ENCODE measurements at regions not wholly inside any gene's neighbourhood (a gene's known extent, or its start where the extent isn't known, plus 50 kb on each side); places are given as distances from the start of the nearest gene placed in this dataset.

DNA sequence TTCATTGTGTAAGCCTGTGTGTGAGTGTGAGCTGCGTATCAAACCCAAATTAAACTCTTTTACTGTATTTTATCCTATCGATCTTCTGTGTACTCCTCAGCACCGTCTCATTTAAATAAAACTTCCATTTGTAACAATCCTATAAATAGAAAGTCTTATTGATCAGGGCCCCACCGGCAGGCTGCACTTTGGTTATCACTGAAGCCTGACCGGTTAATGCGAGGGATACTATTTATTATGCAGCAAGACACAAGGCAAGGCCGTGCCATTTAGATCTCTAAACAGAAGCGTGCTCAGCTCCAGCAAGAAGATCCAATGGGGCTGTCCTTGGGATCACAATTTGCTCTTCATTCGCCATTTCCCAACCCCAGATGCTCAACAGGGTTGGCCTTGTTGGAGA lies 252.6 kb upstream of the TSHZ3 start:
- DNase-seq (ENCODE audit: low read depth): no peak

- no peak for DNase-seq (ENCODE audit: low read depth)
Observed at GRCh38 chr19:31602548-31602947, 253.3 kb upstream of the TSHZ3 start.

GRCh38 chr19:31604493-31605040 lies 255.3 kb upstream of the TSHZ3 start:
- DNase-seq (ENCODE audit: low read depth): no peak

GRCh38 chr19:31610018-31610417 lies 260.8 kb upstream of the TSHZ3 start:
- no peak for DNase-seq (ENCODE audit: low read depth)

DNA sequence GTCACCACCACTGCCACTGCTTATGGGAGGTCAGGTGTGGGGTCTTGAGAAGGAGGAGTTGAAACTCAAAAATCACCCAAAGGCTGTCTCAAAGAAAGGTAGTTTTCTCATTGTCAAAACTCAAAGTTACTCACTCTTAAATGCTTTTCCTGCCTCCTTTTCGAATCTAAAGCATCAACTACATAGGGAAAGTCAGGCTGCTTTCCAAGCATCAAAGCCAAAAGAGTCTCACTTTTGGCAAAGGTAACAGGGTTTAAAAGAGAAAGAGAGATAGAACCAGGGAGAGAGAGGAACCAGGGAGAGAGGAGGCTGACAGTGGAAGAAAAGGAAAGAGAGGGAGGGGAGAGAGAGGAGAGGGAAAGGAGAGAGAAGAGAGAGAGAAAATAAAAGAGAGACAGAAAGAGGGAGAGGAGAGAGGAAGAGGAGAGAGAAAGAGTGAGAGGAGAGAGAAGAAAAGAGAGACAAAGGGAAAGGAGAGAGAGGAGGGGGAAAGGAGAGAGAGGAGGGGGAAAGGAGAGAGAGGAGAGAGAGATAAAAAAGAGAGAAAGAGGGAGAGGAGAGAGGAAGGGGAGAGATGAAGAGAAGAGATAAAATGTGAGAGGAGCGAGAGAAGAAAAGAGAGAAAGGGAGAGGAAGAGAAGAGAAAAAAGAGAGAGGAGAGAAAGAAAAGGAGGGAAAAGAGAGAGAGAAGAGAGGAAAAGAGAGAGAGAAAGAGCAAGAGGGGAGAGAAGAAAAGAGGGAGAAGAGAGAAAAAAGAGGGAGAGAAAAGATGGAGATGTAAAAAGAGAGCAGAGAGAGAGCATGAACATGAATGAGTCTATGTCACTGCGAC lies 262.0 kb upstream of the TSHZ3 start:
- DNase-seq (ENCODE audit: low read depth): no peak

GRCh38 chr19:31612873-31613272 lies 263.6 kb upstream of the TSHZ3 start:
- no peak for DNase-seq (ENCODE audit: low read depth)

DNA sequence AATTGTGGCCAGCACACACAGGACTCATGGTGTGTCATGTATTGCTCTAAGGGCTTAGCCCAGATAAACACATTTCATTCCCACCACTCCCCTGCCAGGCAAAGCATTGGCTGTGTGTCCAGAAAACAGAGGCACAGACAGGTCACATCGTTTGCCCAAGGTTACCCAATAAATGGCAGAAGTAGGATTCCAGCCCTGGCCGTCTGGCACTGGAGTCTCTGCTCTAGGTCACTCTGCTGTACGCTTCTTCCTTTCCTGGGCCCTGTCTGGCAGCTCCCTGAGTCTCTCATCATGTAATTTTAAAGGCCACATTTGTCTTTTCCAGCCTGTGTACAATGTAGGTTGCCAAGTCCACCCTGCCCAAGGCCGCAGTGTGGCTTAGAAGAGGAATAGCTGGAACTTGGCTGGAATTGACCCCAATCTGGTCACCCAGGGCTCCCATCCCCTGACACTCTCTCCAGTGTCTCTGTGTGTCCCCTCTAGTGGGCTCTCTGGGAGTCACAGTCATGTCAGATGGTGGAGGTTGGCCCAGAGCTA lies 264.5 kb upstream of the TSHZ3 start:
- no peak for DNase-seq (ENCODE audit: low read depth)

DNA sequence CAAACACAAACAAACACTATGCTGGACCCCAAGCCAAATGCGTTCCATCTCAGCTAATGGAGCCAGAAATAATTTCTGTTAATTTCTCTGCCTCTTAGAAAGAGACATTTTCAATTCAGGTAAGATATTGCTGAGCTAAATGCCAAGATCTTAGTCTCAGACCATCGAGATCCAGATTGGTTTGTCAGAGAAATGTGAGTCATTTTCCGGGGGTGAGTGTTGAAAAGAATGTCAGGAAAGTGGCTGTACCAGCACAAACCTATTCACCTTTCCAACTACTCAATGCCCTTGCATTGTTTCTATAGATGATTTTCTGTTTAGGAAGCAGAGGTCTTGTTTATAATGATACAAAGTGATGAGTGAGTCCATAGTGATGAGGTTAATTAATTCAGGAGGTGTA lies 266.8 kb upstream of the TSHZ3 start:
- DNase-seq (ENCODE audit: low read depth): no peak

- DNase-seq (ENCODE audit: low read depth): no peak
Observed at GRCh38 chr19:31617010-31617585, 267.9 kb upstream of the TSHZ3 start.

- no peak for DNase-seq (ENCODE audit: low read depth)
Observed at GRCh38 chr19:31625056-31625455, 275.8 kb upstream of the TSHZ3 start.

GRCh38 chr19:31625575-31625974 lies 276.3 kb upstream of the TSHZ3 start:
- no peak for DNase-seq (ENCODE audit: low read depth)

DNA sequence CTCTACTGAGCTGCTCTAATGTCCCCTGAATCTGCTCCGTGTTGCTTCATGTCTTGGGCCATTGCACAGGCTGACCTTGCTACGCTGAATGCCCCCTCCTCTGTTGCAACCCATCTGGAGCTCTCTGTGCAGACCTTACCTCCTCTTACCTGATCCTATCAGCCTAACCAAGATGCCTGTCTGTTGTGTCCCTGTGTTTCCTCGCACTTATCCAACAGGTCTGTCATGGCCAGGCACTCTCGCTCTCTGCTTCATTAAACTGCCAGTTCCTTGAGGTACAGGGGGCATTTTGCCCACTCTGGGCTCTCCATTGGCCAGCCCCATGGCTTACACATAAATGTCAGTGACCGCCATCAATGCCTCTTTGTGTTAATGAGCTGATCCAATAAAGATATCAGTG lies 277.7 kb upstream of the TSHZ3 start:
- no peak for DNase-seq (ENCODE audit: low read depth)

- no peak for DNase-seq (ENCODE audit: low read depth)
Observed at GRCh38 chr19:31627620-31628365, 278.6 kb upstream of the TSHZ3 start.

DNA sequence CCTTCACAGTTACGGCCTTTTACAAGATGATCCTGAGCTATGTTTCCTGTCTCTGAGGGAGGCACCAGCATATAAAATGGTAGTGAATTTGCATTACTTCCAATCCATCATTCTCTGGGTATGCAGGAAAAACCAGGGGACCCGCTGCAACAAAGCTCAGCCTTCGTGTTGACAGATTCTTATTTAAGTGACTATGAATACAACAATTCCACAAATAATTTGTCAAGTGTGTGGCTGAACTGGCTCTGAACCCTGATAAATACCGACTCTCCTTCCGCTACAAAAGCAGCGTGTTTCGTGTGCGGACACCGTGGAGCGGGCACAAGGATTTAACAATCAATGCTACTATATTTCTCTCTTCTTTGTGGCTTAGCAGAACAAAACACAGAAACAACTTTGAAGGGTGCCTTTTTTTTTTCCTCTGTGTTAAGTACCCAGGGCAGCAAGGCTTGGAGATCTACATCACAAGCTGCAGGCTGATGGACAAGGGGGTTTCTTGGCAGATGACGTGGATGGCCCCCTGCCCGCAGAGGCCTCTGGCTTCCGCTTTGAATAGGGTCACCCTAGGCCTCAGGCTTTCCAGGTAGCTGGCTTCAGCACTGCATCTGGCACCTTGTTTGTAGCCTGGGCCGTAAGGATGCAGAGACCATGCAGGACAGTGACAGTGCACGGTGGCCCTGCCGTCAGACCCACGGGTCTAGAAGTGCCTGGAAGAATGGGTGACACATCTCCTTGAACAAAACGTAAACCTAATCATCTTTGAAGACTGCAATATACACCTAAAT lies 280.5 kb upstream of the TSHZ3 start:
- no peak for DNase-seq (ENCODE audit: low read depth)

DNA sequence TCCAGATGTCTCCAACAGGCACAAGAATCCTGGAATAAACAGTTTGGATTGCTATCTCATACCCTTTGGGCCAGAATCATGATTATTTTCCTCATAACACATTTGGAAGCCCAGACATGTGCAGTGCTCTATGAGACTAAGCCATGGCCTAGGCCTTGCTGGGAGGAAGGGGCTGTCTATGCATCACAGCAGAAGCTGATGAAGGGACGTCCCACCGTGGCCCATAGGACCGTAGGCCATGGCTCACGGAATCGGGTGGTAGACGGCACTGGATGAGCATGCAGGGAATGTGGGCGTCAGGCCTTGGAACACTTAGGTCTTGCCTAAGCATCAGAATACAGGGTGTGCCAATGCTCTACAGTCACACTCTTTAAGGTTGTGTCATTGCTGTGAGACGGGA lies 283.8 kb upstream of the TSHZ3 start:
- no peak for DNase-seq (ENCODE audit: low read depth)

- no peak for DNase-seq (ENCODE audit: low read depth)
Observed at GRCh38 chr19:31639306-31639705, 290.1 kb upstream of the TSHZ3 start.

DNA sequence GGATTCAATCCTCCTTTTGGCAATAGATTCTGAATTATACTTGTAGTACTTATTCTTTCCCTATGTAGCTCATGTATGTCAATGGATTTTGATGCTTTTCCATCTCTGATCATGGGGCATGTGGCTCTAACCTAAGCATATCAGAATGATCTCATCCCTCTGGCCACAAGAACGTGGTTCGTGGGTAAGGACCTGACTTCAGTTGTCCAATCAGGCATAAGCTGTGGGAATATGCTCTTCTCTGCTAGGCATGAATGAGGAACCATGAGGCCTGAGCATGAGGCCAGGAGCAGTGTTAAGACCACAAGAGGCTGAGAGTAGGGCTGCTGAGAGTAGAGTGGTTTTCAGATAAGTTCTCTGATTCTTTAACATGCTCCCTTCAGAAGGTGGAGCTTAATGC lies 292.4 kb upstream of the TSHZ3 start:
- no peak for DNase-seq (ENCODE audit: low read depth)

GRCh38 chr19:31648347-31648746 lies 299.1 kb upstream of the TSHZ3 start:
- no peak for DNase-seq (ENCODE audit: low read depth)

- DNase-seq (ENCODE audit: low read depth): no peak
Observed at GRCh38 chr19:31656507-31656906, 307.3 kb upstream of the TSHZ3 start.

DNA sequence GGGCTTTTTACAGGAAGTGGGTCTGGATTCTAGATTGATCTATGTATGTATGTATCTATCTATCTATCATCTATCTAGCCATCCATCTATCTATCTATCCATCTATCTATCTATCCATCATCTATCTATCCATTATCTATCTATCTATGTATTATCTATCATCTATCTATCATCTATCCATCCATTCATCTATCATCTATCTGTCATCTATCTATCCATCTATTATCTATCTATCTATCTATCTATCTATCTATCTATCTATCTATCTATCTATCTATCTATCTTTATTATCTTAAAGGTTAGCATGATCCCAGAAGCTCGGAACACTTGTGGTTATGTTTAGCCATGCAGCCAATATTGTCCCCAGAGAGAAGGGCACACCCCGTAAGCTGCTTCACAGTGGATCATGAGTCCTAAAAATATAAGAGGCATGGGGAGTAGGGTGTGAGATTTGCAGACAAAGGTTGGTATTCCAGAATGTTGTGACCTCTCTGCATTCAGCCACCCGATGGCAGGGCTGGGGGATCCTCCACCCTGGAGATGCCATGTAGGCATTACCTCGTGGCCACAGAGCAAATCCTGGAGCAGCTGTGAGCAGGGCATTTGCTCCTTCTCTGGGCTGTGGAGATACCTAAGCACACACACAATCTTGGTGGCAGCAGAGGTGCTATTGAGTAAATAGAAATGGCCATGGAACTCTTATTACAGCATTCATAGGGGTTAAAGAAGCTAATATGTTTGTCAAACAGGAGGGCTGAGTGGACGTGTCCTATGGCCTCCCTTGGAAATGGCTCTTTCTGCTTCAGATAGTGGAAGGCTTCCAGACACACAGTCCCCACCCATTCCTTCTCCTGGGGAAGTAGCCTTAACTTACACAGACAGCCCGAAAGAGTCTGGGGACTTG lies 310.0 kb upstream of the TSHZ3 start:
- DNase-seq (ENCODE audit: low read depth): no peak

- DNase-seq (ENCODE audit: low read depth): no peak
Observed at GRCh38 chr19:31659897-31660210, 310.6 kb upstream of the TSHZ3 start.
